ENCODE measurements at regions not wholly inside any gene's neighbourhood (a gene's known extent, or its start where the extent isn't known, plus 50 kb on each side); places are given as distances from the start of the nearest gene placed in this dataset.

DNA sequence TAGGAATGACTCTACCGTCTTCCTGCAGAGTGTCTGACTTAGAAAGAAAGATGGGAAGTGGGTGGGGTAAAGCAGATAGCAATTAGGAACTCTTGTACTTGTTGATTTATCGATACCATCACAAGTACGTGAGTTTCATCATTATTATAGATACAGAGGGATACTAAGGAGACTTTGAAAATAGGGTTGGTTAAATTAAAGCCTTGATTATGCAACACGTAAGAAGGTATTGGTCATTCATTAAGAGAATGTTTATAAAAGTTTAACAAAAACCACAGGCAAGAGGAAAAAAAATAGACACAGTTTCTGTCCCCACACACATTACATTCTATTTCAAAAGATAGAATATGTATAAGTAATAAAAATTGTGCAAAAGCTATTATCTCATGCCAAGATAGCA, 65.9 kb upstream of the UGT2B7 start:
- H3K36me3 ChIP-seq (ENCODE audit: control insufficient read depth in 2 of 4, insufficient read depth in 4 of 4, low read length in 3 of 4), result no peaks in the 10 kb centered on the region
- no peak overlapping the region for H2BK20ac ChIP-seq (ENCODE audit: low read length)
- no peaks in the 10 kb centered on the region for H3K27me3 ChIP-seq (replicated peaks in 1 of 4; ENCODE audit: control insufficient read depth in 3 of 4, extremely low read depth in 1 of 4, insufficient read depth in 3 of 4, low read length in 3 of 4)
- H3K27ac ChIP-seq (ENCODE audit: low read depth, low read length), result no peak overlapping the region
- H3K18ac ChIP-seq (ENCODE audit: extremely low read depth, low read length), result no peak overlapping the region
- no peak overlapping the region for H2BK15ac ChIP-seq (ENCODE audit: low read length)
- no peak overlapping the region for H3K4me2 ChIP-seq (ENCODE audit: insufficient read depth in 1 of 2, low read depth in 2 of 2, low read length in 2 of 2)
- H3K79me2 ChIP-seq (ENCODE audit: control insufficient read depth in 1 of 2, insufficient read depth in 2 of 2, low read length in 2 of 2), result no peaks in the 10 kb centered on the region
- no peak overlapping the region for H2AK5ac ChIP-seq (ENCODE audit: low read depth, low read length)
- CTCF ChIA-PET (ENCODE audit: partially characterized antibody), result interaction anchor here (0.7 kb wide), 1 partner anchor 758 kb away, joined by 3 read pairs; no protein-coding TSS in a partner anchor
- no peak overlapping the region for H3K4ac ChIP-seq (replicated peaks; ENCODE audit: insufficient read length, low read depth, low read length)
- no peak overlapping the region for H4K5ac ChIP-seq (ENCODE audit: insufficient read length, low read depth, low read length)
- H3K9me3 ChIP-seq (ENCODE audit: insufficient read depth in 2 of 2, low read depth in 1 of 2, low read length in 1 of 2), result peaks cover 0 to 4% of the 10 kb centered on the region in 2 experiments; a peak in 1 of 4 replicates
- H3K23ac ChIP-seq (ENCODE audit: insufficient read length), result no peak overlapping the region
- TF ChIP-seq CEBPB (IDR thresholded peaks at IDR 0.05; ENCODE audit: low read depth, low read length), result no peak
- no peak for TF ChIP-seq CTBP2 (IDR thresholded peaks at IDR 0.05; ENCODE audit: borderline replicate concordance, insufficient read depth, insufficient read length, low read length)
- no peak overlapping the region for H2AFZ ChIP-seq (ENCODE audit: low read length)
- no peak overlapping the region for H3K9ac ChIP-seq (replicated peaks in 1 of 4; ENCODE audit: extremely low read depth in 1 of 4, low read depth in 3 of 4, low read length in 3 of 4)
- POLR2A ChIA-PET (ENCODE audit: partially characterized antibody), result no interaction called here
- no peak overlapping the region for H2BK120ac ChIP-seq (replicated peaks; ENCODE audit: low read depth, low read length)
- H3K79me1 ChIP-seq (ENCODE audit: low read depth, low read length), result no peaks in the 10 kb centered on the region
- no peak overlapping the region for H3K4me3 ChIP-seq (ENCODE audit: extremely low read depth in 1 of 4, insufficient read depth in 2 of 4, low read depth in 3 of 4, low read length in 4 of 4)
- 91% methylated on average over 4 of the region's 4 CpGs; no CpG with 5 or more reads in 1 of the 2 experiments for WGBS, 2 experiments (ENCODE audit: extremely low coverage in 1 of 2, insufficient coverage in 1 of 2, insufficient read length in 1 of 2, insufficient replicate concordance in 2 of 2, low coverage in 1 of 2, low lambda C conversion rate in 2 of 2, missing lambda C conversion rate in 1 of 2)
- H3K4me1 ChIP-seq (replicated peaks in 1 of 4; ENCODE audit: control insufficient read depth in 3 of 4, insufficient read depth in 4 of 4, low read length in 3 of 4), result no peaks in the 10 kb centered on the region; a peak in 1 of 7 replicates
- DNase-seq (ENCODE audit: low read depth in 1 of 2, low spot score in 2 of 2) (no peak), FAIRE-seq (no peak)
- H3K14ac ChIP-seq (ENCODE audit: insufficient read length), result no peak overlapping the region
- H3K56ac ChIP-seq (replicated peaks; ENCODE audit: insufficient read length, low read depth, low read length), result no peak overlapping the region
- H4K20me1 ChIP-seq (replicated peaks in 1 of 2; ENCODE audit: control insufficient read depth in 1 of 2, insufficient read depth in 2 of 2, low read length in 2 of 2), result no peaks in the 10 kb centered on the region
- no peak overlapping the region for H2BK12ac ChIP-seq (ENCODE audit: low read depth, low read length)
- no peak overlapping the region for H4K91ac ChIP-seq (replicated peaks; ENCODE audit: insufficient read length, low read length)
- H4K8ac ChIP-seq (ENCODE audit: extremely low read depth, insufficient read depth, low read length), result no peak overlapping the region
- H2BK5ac ChIP-seq (ENCODE audit: low read depth, low read length), result no peak overlapping the region
- no peaks in the 10 kb centered on the region for H3K23me2 ChIP-seq (ENCODE audit: low read depth, low read length)
